IMR-90 (cell line): ENCODE measurements at regions not wholly inside any gene's neighbourhood (a gene's known extent, or its start where the extent isn't known, plus 50 kb on each side); places are given as distances from the start of the nearest gene placed in this dataset.

ENCODE experiments used
- ATAC-seq: fragments of 200-7000 bp; cut with Tn5 transposase; 2 replicates; pipeline ENCODE4 v1.9.1; 2020; ENCODE audit warnings: low read depth, mild to moderate bottlenecking, moderate library complexity
- BruUV-seq: library from RNA; stranded (reverse); fragments of 400-500 nt; replicated peaks from 2 replicates; lab custom pipeline; 2021; lab: Mats Ljungman, UMichigan
- CTCF ChIA-PET: fragments of 300-600 bp; formaldehyde crosslinking; extraction: SDS; loops from one replicate; lab custom pipeline; 2021; ENCODE audit warnings: antibody characterized with exemption; lab: Yijun Ruan, JAX
- POLR2A ChIA-PET: fragments of 300-600 bp; sonication (Branson Sonifier 250); formaldehyde crosslinking; loops from one replicate; lab custom pipeline; 2022; ENCODE audit warnings: antibody characterized with exemption; ENCODE audit not compliant: unreplicated experiment; lab: Charles Lee
- DNase-seq: peaks from one replicate; pipeline ENCODE4 v3.0.0; 2013
- H2AFZ ChIP-seq: replicated peaks from 2 replicates; pipeline ENCODE3; 2013; ENCODE audit warnings: low read length, mild to moderate bottlenecking; ENCODE audit not compliant: poor library complexity
- H2AK5ac ChIP-seq: 2 replicates; pipeline ENCODE4 v1.6.1; 2013; ENCODE audit warnings: low read depth, low read length, inconsistent platforms
- H2AK9ac ChIP-seq: replicated peaks from 2 replicates; pipeline ENCODE3; 2013; ENCODE audit warnings: mild to moderate bottlenecking, low read depth, low read length, moderate library complexity; ENCODE audit not compliant: poor library complexity
- H2BK120ac ChIP-seq: 2 replicates; pipeline ENCODE4 v1.6.1; 2013; ENCODE audit warnings: low read depth, low read length, inconsistent platforms
- H2BK15ac ChIP-seq: 3 replicates; pipeline ENCODE4 v1.6.1; 2013; ENCODE audit warnings: low read depth, low read length, inconsistent platforms
- H2BK20ac ChIP-seq: 2 replicates; pipeline ENCODE4 v1.6.1; 2013; ENCODE audit warnings: low read depth, mild to moderate bottlenecking, inconsistent platforms, low read length, moderate library complexity
- H2BK5ac ChIP-seq: 2 replicates; pipeline ENCODE4 v1.6.1; 2013; ENCODE audit warnings: mild to moderate bottlenecking, low read depth, low read length, inconsistent platforms; ENCODE audit not compliant: poor library complexity, severe bottlenecking
- H3K14ac ChIP-seq: replicated peaks from 2 replicates; pipeline ENCODE4 v1.6.1; 2013; ENCODE audit warnings: low read depth, low read length, inconsistent platforms
- H3K18ac ChIP-seq: 2 replicates; pipeline ENCODE4 v1.6.1; 2013; ENCODE audit warnings: low read depth, low read length, control low read depth
- H3K23ac ChIP-seq: 2 replicates; pipeline ENCODE4 v1.6.1; 2013; ENCODE audit warnings: low read depth, low read length, inconsistent platforms
- H3K27ac ChIP-seq: 2 replicates; pipeline ENCODE4 v1.5.1; 2013; ENCODE audit warnings: mild to moderate bottlenecking, control low read depth, low read length; ENCODE audit not compliant: insufficient read depth
- H3K27me3 ChIP-seq: 2 replicates; pipeline ENCODE4 v1.6.1; 2013; ENCODE audit warnings: low read length; ENCODE audit not compliant: control insufficient read depth, insufficient read depth
- H3K36me3 ChIP-seq: 2 replicates; pipeline ENCODE4 v1.6.1; 2013; ENCODE audit warnings: low read length, mixed read lengths; ENCODE audit not compliant: control insufficient read depth, insufficient read depth
- H3K4ac ChIP-seq: 2 replicates; pipeline ENCODE4 v1.6.1; 2013; ENCODE audit warnings: low read depth, low read length, inconsistent platforms
- H3K4me1 ChIP-seq: 2 replicates; pipeline ENCODE4 v1.6.1; 2013; ENCODE audit warnings: low read length, mixed read lengths; ENCODE audit not compliant: control insufficient read depth, insufficient read depth
- H3K4me2 ChIP-seq: 2 replicates; pipeline ENCODE4 v1.6.1; 2013; ENCODE audit warnings: low read depth, mild to moderate bottlenecking, control low read depth, low read length, moderate library complexity
- H3K4me3 ChIP-seq: 2 replicates; pipeline ENCODE4 v1.5.1; 2013; ENCODE audit warnings: low read depth, mild to moderate bottlenecking, control low read depth, low read length, moderate library complexity; ENCODE audit not compliant: insufficient read depth
- H3K56ac ChIP-seq: 2 replicates; pipeline ENCODE4 v1.6.1; 2013; ENCODE audit warnings: low read length, inconsistent platforms; ENCODE audit not compliant: insufficient read depth; ENCODE audit errors: extremely low read depth
- H3K79me1 ChIP-seq, 2 experiments: 2 replicates each; pipeline ENCODE4 v1.6.1; 2013; ENCODE audit warnings: low read length in 2 of 2, inconsistent platforms in 1 of 2, low read depth in 1 of 2
- H3K9ac ChIP-seq: 2 replicates; pipeline ENCODE4 v1.6.1; 2013; ENCODE audit warnings: low read depth, low read length, control low read depth
- H3K9me1 ChIP-seq: 2 replicates; pipeline ENCODE4 v1.6.1; 2013; ENCODE audit warnings: low read length, inconsistent platforms; ENCODE audit not compliant: insufficient read depth
- H3K9me3 ChIP-seq: 2 replicates; pipeline ENCODE4 v1.6.1; 2013; ENCODE audit warnings: low read length; ENCODE audit not compliant: control insufficient read depth, insufficient read depth
- H4K20me1 ChIP-seq: 2 replicates; pipeline ENCODE4 v1.6.1; 2013; ENCODE audit warnings: low read length, inconsistent platforms; ENCODE audit not compliant: insufficient read depth
- H4K5ac ChIP-seq: 2 replicates; pipeline ENCODE4 v1.6.1; 2013; ENCODE audit warnings: mild to moderate bottlenecking, low read depth, low read length, control low read depth
- H4K8ac ChIP-seq, 2 experiments: 2 replicates each; pipeline ENCODE4 v1.6.1; 2013; ENCODE audit warnings: low read depth in 2 of 2, low read length in 2 of 2, control low read depth in 1 of 2, inconsistent platforms in 1 of 2
- H4K91ac ChIP-seq: 2 replicates; pipeline ENCODE4 v1.6.1; 2013; ENCODE audit warnings: low read depth, low read length, inconsistent platforms; ENCODE audit not compliant: insufficient read depth
- BHLHE40 ChIP-seq: fragments of 150-350 bp; IDR thresholded peaks from 2 replicates; pipeline ENCODE4 v1.6.1; 2016; ENCODE audit warnings: mild to moderate bottlenecking, low read depth, low read length
- CHD1 ChIP-seq: IDR thresholded peaks from 2 replicates; pipeline ENCODE4 v1.6.1; 2012; ENCODE audit warnings: low read depth, low read length, improper control_type of control experiment
- ELK1 ChIP-seq: fragments of 150-350 bp; IDR thresholded peaks from 2 replicates; pipeline ENCODE4 v1.6.1; 2016; ENCODE audit warnings: low read depth, mild to moderate bottlenecking, low read length, moderate library complexity, borderline replicate concordance
- MAZ ChIP-seq: IDR thresholded peaks from 2 replicates; pipeline ENCODE4 v1.6.1; 2012; ENCODE audit warnings: low read depth, mild to moderate bottlenecking, low read length, improper control_type of control experiment, moderate library complexity, borderline replicate concordance
- POLR2A ChIP-seq: IDR thresholded peaks from 2 replicates; pipeline ENCODE4 v1.6.1; 2012; ENCODE audit warnings: mild to moderate bottlenecking, low read depth, low read length
- USF2 ChIP-seq: fragments of 150-350 bp; IDR thresholded peaks from 2 replicates; pipeline ENCODE4 v1.6.1; 2017; ENCODE audit warnings: mild to moderate bottlenecking, antibody characterized with exemption, low read length, low read depth
- dilution Hi-C: fragments of 300-500 bp; cut with HindIII; formaldehyde crosslinking; loops from one replicate; pipeline ENCODE4 v1.14.3; 2018; ENCODE audit warnings: low sequenced_read_pairs; ENCODE audit not compliant: unreplicated experiment
- in situ Hi-C: fragments of 300-500 bp; cut with MboI; formaldehyde crosslinking; loops from 3 replicates; pipeline ENCODE4 v1.14.3; 2019; ENCODE audit warnings: low sequenced_read_pairs, inconsistent platforms, mixed read lengths
- intact Hi-C: fragments of 100-400 bp; cut with micrococcal nuclease; formaldehyde crosslinking; loops from 2 replicates; pipeline ENCODE4 v1.10.0; 2022

DNA sequence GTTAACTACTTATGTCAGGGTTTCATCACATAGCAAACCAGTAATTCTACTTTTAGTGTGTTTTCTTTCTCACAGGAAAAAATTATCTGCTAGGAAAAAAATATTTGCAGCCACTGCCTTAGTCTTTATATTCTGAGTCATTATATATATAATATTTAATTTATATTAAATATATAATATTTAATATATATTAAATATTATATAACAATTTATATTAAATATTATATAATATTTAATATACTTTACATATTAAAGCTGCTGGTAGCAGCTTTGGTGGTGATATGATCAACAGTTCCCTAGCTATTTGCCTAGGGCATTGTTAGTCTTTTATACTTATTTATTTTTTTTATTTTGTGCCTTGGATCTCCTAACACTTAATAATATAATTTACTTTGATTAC is 381.6 kb downstream of the STIM2 start:
- Histone ChIP-seq H4K20me1 (no peaks in the 10 kb centered on the region), H4K5ac (no peak overlapping the region), H2AK9ac (no peak overlapping the region), H3K79me1 (no peaks in the 10 kb centered on the region), H3K27ac (no peak overlapping the region), H3K4me1 (no peaks in the 10 kb centered on the region), H2BK20ac (no peak overlapping the region), H2AFZ (no peak overlapping the region), H3K9me3 (0 out of 2 replicates have a peak, but pooled peaks cover 3% of the 10 kb centered on the region), H2BK15ac (no peak overlapping the region), H3K18ac (no peak overlapping the region), H4K8ac (no peak overlapping the region), H3K14ac (no peak overlapping the region), H3K27me3 (no peaks in the 10 kb centered on the region), H2BK5ac (no peak overlapping the region), H4K91ac (no peak overlapping the region), H3K4me2 (no peak overlapping the region), H3K9ac (no peak overlapping the region), H2AK5ac (no peak overlapping the region), H2BK120ac (no peak overlapping the region), H3K9me1 (no peaks in the 10 kb centered on the region), H3K56ac (no peak overlapping the region), H3K4me3 (no peak overlapping the region), H3K23ac (no peak overlapping the region), H3K36me3 (no peaks in the 10 kb centered on the region), H3K4ac (no peak overlapping the region)
- in situ Hi-C loops (no loop called here), dilution Hi-C loops (no loop called here), intact Hi-C loops (no loop called here)
- ChIA-PET POLR2A (no interaction called here), CTCF (no interaction called here)
- no peak for DNase-seq
- BruUV-seq, result no TSS peak
- ATAC-seq, result no peak
- TF ChIP-seq POLR2A, result no peak
- no peak for TF ChIP-seq BHLHE40
- no peak for TF ChIP-seq USF2
- TF ChIP-seq ELK1, result no peak
- no peak for TF ChIP-seq MAZ
- TF ChIP-seq CHD1, result no peak
